HTR-8/SVneo (cell line): ENCODE measurements at regions not wholly inside any gene's neighbourhood (a gene's known extent, or its start where the extent isn't known, plus 50 kb on each side); places are given as distances from the start of the nearest gene placed in this dataset.
"Not testable (repeated sequence)": the region's sequence is repeated elsewhere in the genome, so short reads cannot be mapped to it uniquely, and the experiment has no call there.

Source experiments
- DNase-seq: peaks from one replicate; pipeline ENCODE4 v3.0.0; 2011; ENCODE audit warnings: low spot score, mixed read lengths; ENCODE audit not compliant: insufficient read length
- FAIRE-seq: peaks from 2 replicates; lab custom pipeline; 2011; peaks lifted over from hg19 to GRCh38; lab: Jason Lieb, UNC

- DNase-seq (no peak), FAIRE-seq (no peak)
Observed at GRCh38 chr6:15885624-15886023, 222.8 kb upstream of the DTNBP1 start.

- not testable (repeated sequence) for DNase-seq, FAIRE-seq
Observed at GRCh38 chr6:15883593-15883992, 220.8 kb upstream of the DTNBP1 start.

GRCh38 chr6:15882915-15883314 is 220.1 kb upstream of the DTNBP1 start:
- DNase-seq: no peak
- FAIRE-seq: no peak

DNA sequence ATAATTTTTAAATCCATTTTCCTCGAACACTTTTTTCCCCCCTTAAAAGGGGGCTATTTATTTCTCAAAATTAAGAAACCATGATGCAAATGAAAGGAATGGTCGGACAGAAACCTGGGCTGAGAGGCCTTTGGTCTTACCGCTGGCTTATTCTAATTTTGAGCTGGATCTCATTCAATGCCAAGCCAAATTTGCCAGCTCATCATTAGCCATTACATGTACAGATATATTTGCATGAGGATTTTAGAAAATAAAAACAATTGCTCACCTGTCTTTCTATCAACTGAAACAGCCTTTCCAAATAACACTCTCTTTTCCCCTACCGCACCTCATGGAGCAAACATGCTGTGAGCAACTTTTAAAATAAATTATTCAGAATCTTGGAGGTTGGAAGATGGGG is 219.5 kb upstream of the DTNBP1 start:
- DNase-seq: no peak
- FAIRE-seq: no peak

GRCh38 chr6:15881150-15881549 is 218.3 kb upstream of the DTNBP1 start:
- DNase-seq (no peak), FAIRE-seq (no peak)

DNA sequence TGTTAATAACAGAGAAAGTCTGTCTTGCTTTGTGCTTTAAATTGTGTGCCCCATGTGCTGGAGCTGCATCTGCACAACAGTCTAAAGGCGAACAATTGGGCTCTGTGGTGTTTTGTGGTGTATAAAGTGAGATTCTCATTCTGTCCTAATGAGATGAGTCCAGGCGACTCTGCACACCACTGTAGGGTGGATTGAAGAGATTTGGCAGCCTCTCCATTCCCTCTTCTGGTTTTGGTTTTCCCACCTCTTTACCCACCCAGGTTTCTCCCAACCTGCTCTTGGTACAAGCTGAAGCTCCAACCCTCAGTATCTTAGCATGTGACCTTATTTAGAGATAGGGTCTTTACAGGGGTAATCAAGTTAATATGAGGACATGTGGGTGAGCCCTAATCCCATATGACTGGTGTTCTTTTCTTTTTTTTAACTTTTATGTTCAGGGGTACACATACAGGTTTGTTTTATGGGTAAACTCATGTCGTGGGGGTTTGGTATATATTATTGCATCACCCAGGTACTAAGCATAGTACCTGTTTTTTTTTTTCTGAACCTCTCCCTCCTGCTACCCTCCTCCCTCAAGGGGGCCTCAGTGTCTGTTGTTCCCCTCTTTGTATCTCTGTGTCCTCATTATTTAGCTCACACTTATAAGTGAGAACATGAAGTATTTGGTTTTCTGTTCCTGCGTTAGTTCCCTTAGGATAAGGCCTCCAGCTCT is 217.6 kb upstream of the DTNBP1 start:
- DNase-seq: no peak
- no peak for FAIRE-seq

- peak; percentile 41 for DNase-seq
Observed at GRCh38 chr6:15879371-15880261, 216.8 kb upstream of the DTNBP1 start.

GRCh38 chr6:15877231-15877630 is 214.4 kb upstream of the DTNBP1 start:
- FAIRE-seq: no peak

More at GRCh38 chr6:15879371-15880261, 216.8 kb upstream of the DTNBP1 start:
- FAIRE-seq: no peak

GRCh38 chr6:15876406-15876805 is 213.6 kb upstream of the DTNBP1 start:
- DNase-seq (no peak), FAIRE-seq (no peak)

More at GRCh38 chr6:15877231-15877630, 214.4 kb upstream of the DTNBP1 start:
- no peak for DNase-seq

GRCh38 chr6:15875797-15876196 is 213.0 kb upstream of the DTNBP1 start:
- DNase-seq (no peak), FAIRE-seq (no peak)

- DNase-seq (no peak), FAIRE-seq (no peak)
Observed at GRCh38 chr6:15874821-15875220, 212.0 kb upstream of the DTNBP1 start.

- FAIRE-seq (no peak), DNase-seq (no peak)
Observed at GRCh38 chr6:15874326-15874725, 211.5 kb upstream of the DTNBP1 start.

DNA sequence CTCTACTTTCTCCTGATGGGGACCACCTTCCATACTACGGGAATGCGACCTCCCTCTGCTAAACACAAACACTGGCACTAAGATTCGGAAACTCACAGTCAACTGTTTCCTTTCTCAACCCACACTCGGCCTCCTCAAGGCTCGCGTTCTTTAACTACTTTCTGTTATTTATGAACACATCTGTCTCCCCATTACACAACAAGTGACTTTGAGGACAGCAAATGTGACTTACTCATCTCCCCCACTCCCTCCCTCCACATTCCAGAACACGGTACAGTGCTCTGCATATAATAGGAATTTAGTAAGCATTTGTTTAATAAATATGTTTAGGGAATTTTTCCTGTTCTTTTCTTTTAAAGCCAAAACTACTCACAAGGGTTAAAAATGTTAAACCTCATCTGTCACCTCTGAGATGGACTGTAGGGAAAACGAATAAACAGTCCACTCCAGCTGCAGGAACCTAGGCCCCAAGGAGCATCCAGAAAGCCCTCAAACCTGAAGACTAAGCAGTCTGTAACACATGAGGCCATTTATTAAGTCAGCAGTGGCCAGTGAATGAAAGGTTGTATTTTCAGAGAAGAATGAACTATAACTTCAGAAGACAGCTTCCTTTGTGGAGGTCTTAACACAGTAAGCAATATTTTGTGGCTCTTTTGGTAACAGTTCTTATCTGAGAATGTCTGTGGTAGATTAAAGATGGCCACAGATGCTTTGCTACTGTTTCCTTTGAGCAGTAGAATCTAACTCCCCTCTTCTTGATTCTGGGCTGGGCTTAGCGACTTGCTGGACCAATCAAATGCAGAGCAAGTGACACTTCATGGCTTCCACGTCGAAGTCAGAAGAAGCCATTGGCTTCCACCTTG is 209.6 kb upstream of the DTNBP1 start:
- DNase-seq (no peak), FAIRE-seq (no peak)

DNA sequence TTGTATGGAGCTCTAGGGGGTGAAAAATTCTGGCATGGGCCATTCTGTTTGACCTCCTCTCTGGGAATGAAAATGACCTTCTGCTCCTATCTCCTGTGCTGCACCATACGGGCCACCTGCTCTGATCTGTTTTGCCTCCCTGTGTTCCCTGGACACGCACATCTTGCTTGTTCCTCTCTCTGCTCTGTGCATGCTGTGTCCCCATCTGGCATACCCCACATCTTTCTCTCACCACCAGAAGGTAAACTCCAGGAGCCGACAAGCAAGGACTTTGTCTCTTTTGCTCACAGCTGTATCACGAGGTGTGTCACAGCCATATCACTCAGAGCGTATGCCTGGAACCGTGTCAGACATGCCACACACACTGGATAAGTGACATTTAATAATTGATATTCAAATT is 208.4 kb upstream of the DTNBP1 start:
- DNase-seq: no peak
- peak; percentile 9 for FAIRE-seq

GRCh38 chr6:15870333-15871043 is 207.7 kb upstream of the DTNBP1 start:
- FAIRE-seq (no peak), DNase-seq (no peak)

- DNase-seq (no peak), FAIRE-seq (no peak)
Observed at GRCh38 chr6:15864708-15865062, 201.9 kb upstream of the DTNBP1 start.

DNA sequence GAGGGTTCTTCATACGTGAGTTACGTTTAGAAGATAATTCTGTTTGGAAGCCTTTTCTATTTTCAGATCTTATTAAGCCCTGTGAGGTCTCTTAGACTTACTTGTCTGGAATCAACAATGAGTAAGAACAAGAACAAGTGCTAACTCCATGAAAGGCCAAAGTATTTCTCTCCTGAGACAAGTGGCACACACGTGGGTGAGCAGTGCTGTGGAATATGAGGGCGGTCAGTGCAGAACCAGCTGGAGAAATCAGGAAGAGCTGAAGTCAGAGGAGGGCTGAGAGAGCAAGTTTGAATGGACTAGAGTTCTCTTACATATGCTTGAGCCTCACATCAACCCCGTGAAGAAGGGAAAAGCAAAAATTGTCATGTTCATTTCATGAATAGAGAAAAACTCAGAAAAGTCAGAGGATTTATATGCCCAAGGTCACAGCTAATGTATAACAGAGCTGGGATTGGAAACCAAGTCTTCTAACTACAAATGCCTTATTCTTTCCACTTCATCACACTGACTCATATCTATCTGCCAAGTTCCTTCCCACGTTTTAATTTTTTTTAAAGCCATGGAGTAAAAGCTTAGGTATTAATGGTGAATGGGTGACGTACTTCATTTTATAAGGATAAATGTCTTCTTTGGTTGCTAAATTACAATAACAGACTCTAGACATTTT is 201.3 kb upstream of the DTNBP1 start:
- no peak for DNase-seq
- no peak for FAIRE-seq

DNA sequence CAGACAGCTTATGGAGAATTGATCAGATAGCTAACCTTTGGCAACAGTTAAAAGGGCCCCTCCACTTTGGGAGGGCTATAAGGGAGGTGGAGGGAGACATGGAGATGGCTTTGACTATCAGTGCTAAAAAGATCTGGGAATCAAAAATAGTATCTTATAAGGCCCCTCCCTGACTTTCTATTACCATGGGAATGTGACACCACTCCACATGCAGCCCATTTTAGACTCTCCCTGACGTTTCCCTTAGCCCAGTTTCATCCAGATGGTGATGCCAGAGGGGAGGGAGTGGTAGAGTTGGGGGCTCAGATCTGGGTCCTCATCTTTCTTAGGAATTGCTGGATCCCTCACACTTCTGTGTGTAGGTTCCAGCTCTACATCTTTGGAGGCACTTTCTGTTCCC is 200.0 kb upstream of the DTNBP1 start:
- DNase-seq (no peak), FAIRE-seq (no peak)

GRCh38 chr6:15861486-15861885 is 198.7 kb upstream of the DTNBP1 start:
- no peak for FAIRE-seq
- no peak for DNase-seq
